HCT116 (cell line): ENCODE measurements at regions not wholly inside any gene's neighbourhood (a gene's known extent, or its start where the extent isn't known, plus 50 kb on each side); places are given as distances from the start of the nearest gene placed in this dataset.

Source experiments
- JUND ChIP-seq: IDR thresholded peaks from 2 replicates; pipeline ENCODE4 v1.6.1; 2012
- POLR2A ChIP-seq: IDR thresholded peaks from 2 replicates; pipeline ENCODE4 v1.7.0; 2011; ENCODE audit warnings: borderline replicate concordance; ENCODE audit not compliant: insufficient read depth, insufficient read length; ENCODE audit errors: extremely low read depth
- POLR2AphosphoS5 ChIP-seq: IDR thresholded peaks from 2 replicates; pipeline ENCODE4 v1.6.1; 2011; ENCODE audit warnings: mild to moderate bottlenecking, low read depth, low read length, moderate library complexity
- YY1 ChIP-seq: IDR thresholded peaks from 2 replicates; pipeline ENCODE4 v1.6.1; 2011; ENCODE audit warnings: low read length, low read depth, moderate library complexity, mild to moderate bottlenecking; ENCODE audit not compliant: insufficient replicate concordance; ENCODE audit errors: extremely low read depth
- ZNF274 ChIP-seq: fragments of 200-500 bp; sonication (Bioruptor generic); IDR thresholded peaks from 2 replicates; pipeline ENCODE4 v1.6.1; 2014; ENCODE audit warnings: mild to moderate bottlenecking, low read depth, low read length, inconsistent platforms
- TF ChIP-seq, protein P1 (sequence below): IDR thresholded peaks from 2 replicates; pipeline ENCODE4 v1.6.1; 2011; ENCODE audit warnings: mild to moderate bottlenecking, low read length, moderate library complexity; ENCODE audit not compliant: insufficient replicate concordance; ENCODE audit errors: extremely low read depth
- TF ChIP-seq, protein P2 (sequence below): IDR thresholded peaks from 2 replicates; pipeline ENCODE4 v1.6.1; 2012
- TF ChIP-seq, protein P3 (sequence below), 3 experiments: fragments of 200-600 bp in 1 of 3; sonication (generic) in 1 of 3; IDR thresholded peaks in 2 of 3; conservative IDR thresholded peaks in 1 of 3; 2 replicates each; pipeline ENCODE4 v1.5.1; 2012 to 2017; ENCODE audit warnings: low read depth in 2 of 3, low read length in 2 of 3, antibody characterized with exemption in 1 of 3, borderline replicate concordance in 1 of 3, control low read depth in 1 of 3, mild to moderate bottlenecking in 1 of 3, mixed read lengths in 1 of 3, mixed run types in 1 of 3, moderate library complexity in 1 of 3; ENCODE audit not compliant: insufficient read depth in 1 of 3

DNA sequence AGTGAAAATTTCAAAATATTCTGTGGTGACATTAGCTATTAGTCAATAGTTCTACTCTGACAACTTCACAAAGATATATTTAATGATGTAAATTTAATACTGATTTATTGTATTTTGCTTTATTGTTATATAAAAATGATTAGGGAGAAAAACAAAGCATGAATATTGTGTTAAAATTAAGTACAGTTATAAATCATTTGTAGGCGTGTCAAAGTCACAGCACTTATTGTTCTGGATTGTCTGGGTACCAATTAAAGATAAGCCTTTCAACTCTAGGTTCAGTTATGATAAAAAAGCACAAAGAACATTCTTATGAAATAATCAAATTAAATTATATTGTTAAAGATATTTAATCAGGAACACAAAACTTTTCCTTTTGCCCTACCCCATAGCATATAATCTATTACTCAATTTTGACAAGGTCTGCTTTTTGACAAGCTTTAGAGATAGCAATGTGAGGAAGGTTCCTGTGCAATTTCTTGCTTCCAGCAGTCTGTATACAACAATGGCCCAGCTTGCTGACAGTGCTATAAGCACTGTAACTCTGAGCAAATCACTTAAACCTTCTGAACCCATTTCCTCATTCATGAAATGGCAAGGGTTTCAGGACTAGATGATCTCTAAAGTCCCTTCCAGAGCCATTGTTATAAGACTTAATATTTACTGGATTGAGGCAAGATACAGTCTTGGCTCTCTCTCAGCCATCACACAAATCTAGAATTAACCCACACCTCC lies 910.3 kb upstream of the LCORL start:
- TF ChIP-seq ZNF274 (no peak), POLR2AphosphoS5 (no peak), YY1 (no peak), JUND (no peak), POLR2A (no peak)
- TF ChIP-seq, protein P1, sequence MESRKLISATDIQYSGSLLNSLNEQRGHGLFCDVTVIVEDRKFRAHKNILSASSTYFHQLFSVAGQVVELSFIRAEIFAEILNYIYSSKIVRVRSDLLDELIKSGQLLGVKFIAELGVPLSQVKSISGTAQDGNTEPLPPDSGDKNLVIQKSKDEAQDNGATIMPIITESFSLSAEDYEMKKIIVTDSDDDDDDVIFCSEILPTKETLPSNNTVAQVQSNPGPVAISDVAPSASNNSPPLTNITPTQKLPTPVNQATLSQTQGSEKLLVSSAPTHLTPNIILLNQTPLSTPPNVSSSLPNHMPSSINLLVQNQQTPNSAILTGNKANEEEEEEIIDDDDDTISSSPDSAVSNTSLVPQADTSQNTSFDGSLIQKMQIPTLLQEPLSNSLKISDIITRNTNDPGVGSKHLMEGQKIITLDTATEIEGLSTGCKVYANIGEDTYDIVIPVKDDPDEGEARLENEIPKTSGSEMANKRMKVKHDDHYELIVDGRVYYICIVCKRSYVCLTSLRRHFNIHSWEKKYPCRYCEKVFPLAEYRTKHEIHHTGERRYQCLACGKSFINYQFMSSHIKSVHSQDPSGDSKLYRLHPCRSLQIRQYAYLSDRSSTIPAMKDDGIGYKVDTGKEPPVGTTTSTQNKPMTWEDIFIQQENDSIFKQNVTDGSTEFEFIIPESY, result no peak
- TF ChIP-seq, protein P2, sequence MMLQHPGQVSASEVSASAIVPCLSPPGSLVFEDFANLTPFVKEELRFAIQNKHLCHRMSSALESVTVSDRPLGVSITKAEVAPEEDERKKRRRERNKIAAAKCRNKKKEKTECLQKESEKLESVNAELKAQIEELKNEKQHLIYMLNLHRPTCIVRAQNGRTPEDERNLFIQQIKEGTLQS, result no peak
- TF ChIP-seq, protein P3, sequence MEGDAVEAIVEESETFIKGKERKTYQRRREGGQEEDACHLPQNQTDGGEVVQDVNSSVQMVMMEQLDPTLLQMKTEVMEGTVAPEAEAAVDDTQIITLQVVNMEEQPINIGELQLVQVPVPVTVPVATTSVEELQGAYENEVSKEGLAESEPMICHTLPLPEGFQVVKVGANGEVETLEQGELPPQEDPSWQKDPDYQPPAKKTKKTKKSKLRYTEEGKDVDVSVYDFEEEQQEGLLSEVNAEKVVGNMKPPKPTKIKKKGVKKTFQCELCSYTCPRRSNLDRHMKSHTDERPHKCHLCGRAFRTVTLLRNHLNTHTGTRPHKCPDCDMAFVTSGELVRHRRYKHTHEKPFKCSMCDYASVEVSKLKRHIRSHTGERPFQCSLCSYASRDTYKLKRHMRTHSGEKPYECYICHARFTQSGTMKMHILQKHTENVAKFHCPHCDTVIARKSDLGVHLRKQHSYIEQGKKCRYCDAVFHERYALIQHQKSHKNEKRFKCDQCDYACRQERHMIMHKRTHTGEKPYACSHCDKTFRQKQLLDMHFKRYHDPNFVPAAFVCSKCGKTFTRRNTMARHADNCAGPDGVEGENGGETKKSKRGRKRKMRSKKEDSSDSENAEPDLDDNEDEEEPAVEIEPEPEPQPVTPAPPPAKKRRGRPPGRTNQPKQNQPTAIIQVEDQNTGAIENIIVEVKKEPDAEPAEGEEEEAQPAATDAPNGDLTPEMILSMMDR (IDR thresholded peaks at IDR 0.05 in 2 of 3, conservative IDR thresholded peaks at IDR 0.05 in 1 of 3; ENCODE audit: borderline replicate concordance in 1 of 3, insufficient read depth in 1 of 3, low read depth in 2 of 3, low read length in 2 of 3), result no peak
